ENCODE measurements at regions not wholly inside any gene's neighbourhood (a gene's known extent, or its start where the extent isn't known, plus 50 kb on each side); places are given as distances from the start of the nearest gene placed in this dataset.

GRCh38 chr1:222196736-222197135 is 351.2 kb downstream of the HHIPL2 start:
- no peaks in the 10 kb centered on the region for H3K36me3 ChIP-seq
- DNase-seq: no peak
- no peaks in the 10 kb centered on the region for H3K9me3 ChIP-seq
- no peaks in the 10 kb centered on the region for H3K4me1 ChIP-seq
- no peaks in the 10 kb centered on the region for H3K27me3 ChIP-seq
- no peak overlapping the region for H3K27ac ChIP-seq
- H3K4me3 ChIP-seq: no peak overlapping the region
- intact Hi-C loops (cut with DNase I; ENCODE audit: low total_unique reads): no loop called here
- no peak for TF ChIP-seq POLR2A (IDR thresholded peaks at IDR 0.05)
- TF ChIP-seq, protein P1, sequence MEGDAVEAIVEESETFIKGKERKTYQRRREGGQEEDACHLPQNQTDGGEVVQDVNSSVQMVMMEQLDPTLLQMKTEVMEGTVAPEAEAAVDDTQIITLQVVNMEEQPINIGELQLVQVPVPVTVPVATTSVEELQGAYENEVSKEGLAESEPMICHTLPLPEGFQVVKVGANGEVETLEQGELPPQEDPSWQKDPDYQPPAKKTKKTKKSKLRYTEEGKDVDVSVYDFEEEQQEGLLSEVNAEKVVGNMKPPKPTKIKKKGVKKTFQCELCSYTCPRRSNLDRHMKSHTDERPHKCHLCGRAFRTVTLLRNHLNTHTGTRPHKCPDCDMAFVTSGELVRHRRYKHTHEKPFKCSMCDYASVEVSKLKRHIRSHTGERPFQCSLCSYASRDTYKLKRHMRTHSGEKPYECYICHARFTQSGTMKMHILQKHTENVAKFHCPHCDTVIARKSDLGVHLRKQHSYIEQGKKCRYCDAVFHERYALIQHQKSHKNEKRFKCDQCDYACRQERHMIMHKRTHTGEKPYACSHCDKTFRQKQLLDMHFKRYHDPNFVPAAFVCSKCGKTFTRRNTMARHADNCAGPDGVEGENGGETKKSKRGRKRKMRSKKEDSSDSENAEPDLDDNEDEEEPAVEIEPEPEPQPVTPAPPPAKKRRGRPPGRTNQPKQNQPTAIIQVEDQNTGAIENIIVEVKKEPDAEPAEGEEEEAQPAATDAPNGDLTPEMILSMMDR (IDR thresholded peaks at IDR 0.05): no peak

DNA sequence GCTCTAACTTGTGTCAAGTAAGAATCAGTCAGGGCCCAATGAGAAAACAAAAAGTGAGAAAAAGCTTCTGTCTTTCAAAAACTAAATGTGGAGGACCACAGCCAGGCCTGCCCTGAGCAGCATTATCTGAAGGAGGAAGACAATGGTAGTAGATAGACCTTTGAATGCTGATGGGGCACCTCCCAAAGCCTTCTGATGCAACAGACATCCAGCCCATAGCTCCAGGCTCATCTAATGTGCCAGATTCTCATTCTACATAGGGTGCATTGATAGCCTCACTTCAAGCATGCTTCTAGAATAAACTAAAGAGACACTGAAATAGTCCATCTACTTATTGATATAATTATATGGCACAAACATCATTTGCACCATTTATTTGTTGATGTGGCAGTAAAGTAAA is 351.6 kb downstream of the HHIPL2 start:
- Histone ChIP-seq H3K9me3 (no peaks in the 10 kb centered on the region), H3K4me3 (no peak overlapping the region), H3K27me3 (no peaks in the 10 kb centered on the region), H3K27ac (no peak overlapping the region), H3K4me1 (no peaks in the 10 kb centered on the region), H3K36me3 (no peaks in the 10 kb centered on the region)
- TF ChIP-seq, protein P1 (IDR thresholded peaks at IDR 0.05): no peak
- no peak for TF ChIP-seq POLR2A (IDR thresholded peaks at IDR 0.05)
- no peak for DNase-seq
- intact Hi-C loops (cut with DNase I; ENCODE audit: low total_unique reads): no loop called here

GRCh38 chr1:222195857-222196256 is 352.0 kb downstream of the HHIPL2 start:
- H3K4me3 ChIP-seq: no peak overlapping the region
- H3K9me3 ChIP-seq: no peaks in the 10 kb centered on the region
- DNase-seq: no peak
- H3K27ac ChIP-seq: no peak overlapping the region
- intact Hi-C loops (cut with DNase I; ENCODE audit: low total_unique reads): no loop called here
- no peaks in the 10 kb centered on the region for H3K36me3 ChIP-seq
- H3K27me3 ChIP-seq: no peaks in the 10 kb centered on the region
- no peaks in the 10 kb centered on the region for H3K4me1 ChIP-seq
- TF ChIP-seq POLR2A (IDR thresholded peaks at IDR 0.05): no peak
- TF ChIP-seq, protein P1 (IDR thresholded peaks at IDR 0.05): no peak

DNA sequence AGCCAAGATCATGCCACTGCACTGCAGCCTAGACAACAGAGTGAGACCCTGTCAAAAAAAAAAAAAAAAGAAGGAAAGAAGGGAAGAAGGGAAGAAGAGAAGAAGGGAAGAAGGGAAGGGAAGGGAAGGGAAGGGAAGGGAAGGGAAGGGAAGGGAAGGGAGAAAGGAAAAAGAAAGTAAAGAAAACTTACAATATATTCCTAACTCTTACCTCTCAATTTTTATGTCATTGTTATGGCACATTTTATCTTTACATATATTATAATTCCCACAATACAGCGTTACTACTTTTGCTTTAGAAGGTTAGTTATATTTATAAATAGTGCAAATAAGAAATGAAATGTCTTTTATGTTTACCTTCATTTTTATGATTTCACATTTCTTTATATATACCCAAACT is 358.7 kb downstream of the HHIPL2 start:
- H3K27me3 ChIP-seq: no peaks in the 10 kb centered on the region
- TF ChIP-seq, protein P1 (IDR thresholded peaks at IDR 0.05): no peak
- TF ChIP-seq POLR2A (IDR thresholded peaks at IDR 0.05): no peak
- no peak for DNase-seq
- H3K36me3 ChIP-seq: no peaks in the 10 kb centered on the region
- H3K4me1 ChIP-seq: no peaks in the 10 kb centered on the region
- intact Hi-C loops (cut with DNase I; ENCODE audit: low total_unique reads): no loop called here
- H3K4me3 ChIP-seq: no peak overlapping the region
- no peaks in the 10 kb centered on the region for H3K9me3 ChIP-seq
- H3K27ac ChIP-seq: no peak overlapping the region

GRCh38 chr1:222187566-222188332 is 360.2 kb downstream of the HHIPL2 start:
- Histone ChIP-seq H3K4me1 (no peaks in the 10 kb centered on the region), H3K4me3 (no peak overlapping the region), H3K36me3 (no peaks in the 10 kb centered on the region), H3K9me3 (no peaks in the 10 kb centered on the region), H3K27ac (no peak overlapping the region), H3K27me3 (no peaks in the 10 kb centered on the region)
- intact Hi-C loops (cut with DNase I; ENCODE audit: low total_unique reads): no loop called here
- no peak for DNase-seq
- TF ChIP-seq POLR2A (IDR thresholded peaks at IDR 0.05): no peak
- TF ChIP-seq, protein P1 (IDR thresholded peaks at IDR 0.05): no peak

Measured in uterus (tissue), 3 donors.